Naive B cell (primary cell): ENCODE measurements at regions not wholly inside any gene's neighbourhood (a gene's known extent, or its start where the extent isn't known, plus 50 kb on each side); places are given as distances from the start of the nearest gene placed in this dataset.

Source experiments
- ATAC-seq, 2 donors: fragments of 150-1000 bp; cut with Tn5 transposase; 2 replicates each; pipeline ENCODE4 v1.10.0; 2021; ENCODE audit warnings: low read depth in 2 of 2, mild to moderate bottlenecking in 2 of 2, moderate library complexity in 2 of 2
- DNase-seq: peaks from one replicate; pipeline ENCODE4 v3.0.0; 2022
- H3K27ac Mint-ChIP-seq, 6 donors: one replicate each; pipeline ENCODE4 v1.8.0; 2020 to 2022; ENCODE audit warnings: mild to moderate bottlenecking in 6 of 6, mixed read lengths in 6 of 6, moderate library complexity in 5 of 6, inconsistent platforms in 2 of 6
- H3K27me3 Mint-ChIP-seq, 3 donors: one replicate each; pipeline ENCODE4 v1.8.0; 2021 to 2022; ENCODE audit warnings: mixed read lengths in 3 of 3, mild to moderate bottlenecking in 1 of 3
- H3K36me3 Mint-ChIP-seq, 2 donors: one replicate each; pipeline ENCODE4 v1.8.0; 2020 to 2022; ENCODE audit warnings: mixed read lengths in 2 of 2, inconsistent platforms in 1 of 2, mild to moderate bottlenecking in 1 of 2
- H3K4me1 Mint-ChIP-seq, 3 donors: one replicate each; pipeline ENCODE4 v1.8.0; 2020 to 2022; ENCODE audit warnings: mixed read lengths in 3 of 3, inconsistent platforms in 1 of 3, mild to moderate bottlenecking in 1 of 3, moderate library complexity in 1 of 3
- H3K4me3 Mint-ChIP-seq, 8 donors: one replicate each; pipeline ENCODE4 v1.8.0; 2020 to 2022; ENCODE audit warnings: mild to moderate bottlenecking in 8 of 8, mixed read lengths in 8 of 8, moderate library complexity in 8 of 8, inconsistent platforms in 2 of 8
- H3K9me3 Mint-ChIP-seq, 7 donors: one replicate each; pipeline ENCODE4 v1.8.0; 2020 to 2022; ENCODE audit warnings: mixed read lengths in 7 of 7, mild to moderate bottlenecking in 5 of 7, inconsistent platforms in 2 of 7, moderate library complexity in 1 of 7

- no peak overlapping the region for H3K27ac Mint-ChIP-seq
- no peaks in the 10 kb centered on the region for H3K36me3 Mint-ChIP-seq
- DNase-seq (no peak), ATAC-seq (no peak)
- H3K4me3 Mint-ChIP-seq = no peak overlapping the region
- peaks cover 5 to 8% (median 5%) of the 10 kb centered on the region in 3 donors for H3K27me3 Mint-ChIP-seq
- H3K4me1 Mint-ChIP-seq = no peaks in the 10 kb centered on the region
- H3K9me3 Mint-ChIP-seq = peaks cover 0 to 3% (median 0%) of the 10 kb centered on the region in 7 donors
These were observed 318.0 kb upstream of the PUM3 start for GRCh38 chr9:3161912-3162311.

- no peak overlapping the region for H3K4me3 Mint-ChIP-seq
- no peaks in the 10 kb centered on the region for H3K4me1 Mint-ChIP-seq
- no peak overlapping the region for H3K27ac Mint-ChIP-seq
- DNase-seq (no peak), ATAC-seq (no peak)
- H3K27me3 Mint-ChIP-seq = no peaks in the 10 kb centered on the region
- H3K36me3 Mint-ChIP-seq = no peaks in the 10 kb centered on the region
- peaks cover 0 to 3% (median 0%) of the 10 kb centered on the region in 7 donors for H3K9me3 Mint-ChIP-seq
These were observed 313.1 kb upstream of the PUM3 start for GRCh38 chr9:3157011-3157410.

- Mint-ChIP-seq H3K4me3 (no peak overlapping the region), H3K9me3 (no peaks in the 10 kb centered on the region), H3K36me3 (no peaks in the 10 kb centered on the region), H3K27ac (no peak overlapping the region), H3K27me3 (no peaks in the 10 kb centered on the region), H3K4me1 (no peaks in the 10 kb centered on the region)
- ATAC-seq (no peak), DNase-seq (no peak)
These were observed 308.0 kb upstream of the PUM3 start for GRCh38 chr9:3151672-3152576.

- H3K36me3 Mint-ChIP-seq = no peaks in the 10 kb centered on the region
- peaks cover 0 to 4% (median 0%) of the 10 kb centered on the region in 7 donors for H3K9me3 Mint-ChIP-seq
- H3K4me3 Mint-ChIP-seq = no peak overlapping the region
- H3K4me1 Mint-ChIP-seq = no peaks in the 10 kb centered on the region
- peaks cover 0 to 8% (median under 1%) of the 10 kb centered on the region in 3 donors for H3K27me3 Mint-ChIP-seq
- no peak for ATAC-seq
- no peak overlapping the region for H3K27ac Mint-ChIP-seq
- DNase-seq = no peak
These were observed 306.2 kb upstream of the PUM3 start for GRCh38 chr9:3150074-3150473.

GRCh38 chr9:3138231-3139229 lies 294.6 kb upstream of the PUM3 start:
- Mint-ChIP-seq H3K9me3 (peaks cover 7 to 26% (median 16%) of the 10 kb centered on the region in 7 donors), H3K27me3 (peaks cover 0 to 24% (median 8%) of the 10 kb centered on the region in 3 donors), H3K4me1 (no peaks in the 10 kb centered on the region), H3K36me3 (peaks cover 0 to 3% of the 10 kb centered on the region in 2 donors), H3K4me3 (no peak overlapping the region), H3K27ac (no peak overlapping the region)
- ATAC-seq = no peak
- DNase-seq = no peak

- Mint-ChIP-seq H3K27ac (no peak overlapping the region), H3K4me3 (no peak overlapping the region), H3K4me1 (no peaks in the 10 kb centered on the region), H3K9me3 (peaks cover 1 to 19% (median 7%) of the 10 kb centered on the region in 7 donors), H3K36me3 (no peaks in the 10 kb centered on the region), H3K27me3 (peaks cover 0 to 24% (median 9%) of the 10 kb centered on the region in 3 donors)
- ATAC-seq (no peak), DNase-seq (no peak)
These were observed 293.4 kb upstream of the PUM3 start for GRCh38 chr9:3137347-3137695.

- DNase-seq = no peak
These were observed 292.9 kb upstream of the PUM3 start for GRCh38 chr9:3136686-3137346.

GRCh38 chr9:3136230-3136629 lies 292.3 kb upstream of the PUM3 start:
- Mint-ChIP-seq H3K27ac (no peak overlapping the region), H3K27me3 (peaks cover 0 to 24% (median 9%) of the 10 kb centered on the region in 3 donors), H3K4me1 (no peaks in the 10 kb centered on the region), H3K4me3 (no peak overlapping the region), H3K9me3 (peaks cover 0 to 27% (median 6%) of the 10 kb centered on the region in 7 donors), H3K36me3 (no peaks in the 10 kb centered on the region)
- DNase-seq (no peak), ATAC-seq (no peak)

More at GRCh38 chr9:3136686-3137346, 292.9 kb upstream of the PUM3 start:
- Mint-ChIP-seq H3K9me3 (peaks cover 0 to 22% (median 6%) of the 10 kb centered on the region in 7 donors), H3K36me3 (no peaks in the 10 kb centered on the region), H3K4me3 (no peak overlapping the region), H3K27ac (no peak overlapping the region), H3K27me3 (peaks cover 0 to 24% (median 9%) of the 10 kb centered on the region in 3 donors), H3K4me1 (no peaks in the 10 kb centered on the region)
- ATAC-seq = no peak

- Mint-ChIP-seq H3K36me3 (no peaks in the 10 kb centered on the region), H3K4me1 (no peaks in the 10 kb centered on the region), H3K4me3 (no peak overlapping the region), H3K9me3 (peaks cover 0 to 11% (median 0%) of the 10 kb centered on the region in 7 donors), H3K27ac (no peak overlapping the region), H3K27me3 (no peaks in the 10 kb centered on the region)
- ATAC-seq = no peak
- DNase-seq = no peak
These were observed 283.7 kb upstream of the PUM3 start for GRCh38 chr9:3127564-3127963.

GRCh38 chr9:3125602-3126405 lies 281.9 kb upstream of the PUM3 start:
- Mint-ChIP-seq H3K9me3 (no peaks in the 10 kb centered on the region), H3K27me3 (no peaks in the 10 kb centered on the region), H3K27ac (no peak overlapping the region), H3K4me1 (no peaks in the 10 kb centered on the region), H3K36me3 (no peaks in the 10 kb centered on the region), H3K4me3 (no peak overlapping the region)
- ATAC-seq (no peak), DNase-seq (no peak)

- Mint-ChIP-seq H3K27me3 (no peaks in the 10 kb centered on the region), H3K4me3 (no peak overlapping the region), H3K4me1 (no peaks in the 10 kb centered on the region), H3K36me3 (no peaks in the 10 kb centered on the region), H3K9me3 (no peaks in the 10 kb centered on the region), H3K27ac (peak overlapping the region in 1 of 6 donors; percentile 14)
- no peak for DNase-seq
- ATAC-seq = no peak
These were observed 280.1 kb upstream of the PUM3 start for GRCh38 chr9:3124001-3124400.

GRCh38 chr9:3118081-3118480 lies 274.2 kb upstream of the PUM3 start:
- no peaks in the 10 kb centered on the region for H3K27me3 Mint-ChIP-seq
- H3K9me3 Mint-ChIP-seq = peaks cover 1 to 29% (median 10%) of the 10 kb centered on the region in 7 donors
- no peaks in the 10 kb centered on the region for H3K4me1 Mint-ChIP-seq
- ATAC-seq = no peak
- H3K36me3 Mint-ChIP-seq = no peaks in the 10 kb centered on the region
- no peak overlapping the region for H3K4me3 Mint-ChIP-seq
- DNase-seq = no peak
- no peak overlapping the region for H3K27ac Mint-ChIP-seq
